HG02798 (cell line): ENCODE measurements at regions not wholly inside any gene's neighbourhood (a gene's known extent, or its start where the extent isn't known, plus 50 kb on each side); places are given as distances from the start of the nearest gene placed in this dataset.

Source experiments
- ATAC-seq: cut with Tn5 transposase; IDR thresholded peaks from one replicate; pipeline ENCODE4 v1.9.1; 2021; ENCODE audit warnings: mild to moderate bottlenecking; ENCODE audit not compliant: unreplicated experiment, poor library complexity

DNA sequence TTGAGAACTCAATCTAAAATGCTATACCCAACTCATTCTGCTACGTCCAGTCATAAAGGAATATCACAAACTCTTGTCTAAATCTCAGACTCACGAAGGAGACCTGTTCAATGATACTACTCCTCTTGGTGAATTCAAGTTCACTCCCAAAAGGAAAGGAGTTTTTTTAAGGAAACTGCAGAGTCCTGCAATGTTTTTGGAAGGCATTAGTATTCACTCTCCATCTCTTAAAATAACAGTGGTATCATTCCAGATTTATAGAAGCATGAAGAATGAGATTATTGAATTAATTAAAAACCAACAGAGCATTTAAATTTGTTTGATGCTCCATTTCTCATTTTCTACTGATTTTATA, 73.4 kb downstream of the FOXD1 start:
- ATAC-seq: no peak

DNA sequence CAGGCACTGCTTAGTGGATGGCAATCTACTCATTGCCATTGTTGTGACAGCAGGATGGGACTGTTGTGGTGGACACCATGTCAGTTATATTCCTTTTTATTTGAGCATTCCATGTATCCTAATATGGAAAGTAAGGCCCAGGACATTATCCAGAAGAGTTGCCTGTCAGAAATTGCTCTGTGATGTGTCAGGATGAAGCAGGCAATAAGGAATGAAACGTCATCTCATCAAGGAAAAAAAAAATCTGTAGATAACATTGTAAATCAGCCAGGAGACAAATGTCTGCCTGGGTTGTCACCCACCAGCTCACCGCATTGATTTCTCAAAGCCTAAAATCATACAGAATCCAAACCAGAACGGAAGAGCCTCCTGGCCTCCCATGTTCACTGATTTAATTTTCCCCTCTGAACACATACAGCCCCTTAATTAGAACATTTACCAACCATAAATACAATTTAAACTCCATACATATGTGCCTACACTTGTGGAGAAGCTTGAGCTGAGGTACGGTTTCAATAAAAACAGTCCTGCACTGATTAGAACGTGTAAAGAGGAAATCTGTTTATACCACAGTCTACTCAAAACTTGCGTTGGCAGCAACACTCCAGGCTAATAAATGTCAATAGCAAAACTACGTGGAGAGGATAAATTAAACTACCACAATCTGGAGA, 73.9 kb downstream of the FOXD1 start:
- ATAC-seq: no peak

DNA sequence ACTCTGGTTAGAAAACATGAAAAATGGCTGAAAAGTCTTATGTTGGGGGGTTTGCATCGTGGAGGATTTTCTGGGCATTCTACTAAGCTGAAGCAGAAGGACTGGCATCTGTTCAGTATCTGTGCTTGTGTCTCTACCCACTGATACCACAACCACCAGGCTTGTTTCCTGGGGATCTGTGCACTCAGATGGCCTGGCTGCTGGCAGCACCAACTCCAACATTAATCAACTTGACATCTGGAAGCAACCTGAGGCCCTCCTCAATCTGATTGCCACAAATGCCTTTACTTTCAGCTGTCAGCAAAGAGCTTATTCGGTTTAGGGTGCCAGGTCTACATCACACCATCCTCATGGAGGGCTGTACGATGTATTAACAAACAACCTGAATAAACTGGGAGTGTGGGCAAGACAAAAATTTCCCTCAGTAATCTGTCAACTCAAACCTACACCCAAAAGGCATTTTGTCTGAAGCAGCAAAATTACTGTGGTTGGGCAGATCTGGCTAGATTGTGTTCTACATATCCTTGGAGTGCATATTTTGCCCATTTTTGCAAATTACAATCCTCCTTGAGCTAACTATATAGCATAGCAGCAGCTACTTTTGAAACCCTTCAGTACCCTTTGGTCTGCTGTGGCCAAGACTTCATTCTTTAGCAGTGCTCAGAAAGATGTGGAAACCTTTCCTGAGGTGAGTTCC, 74.6 kb downstream of the FOXD1 start:
- no peak for ATAC-seq

DNA sequence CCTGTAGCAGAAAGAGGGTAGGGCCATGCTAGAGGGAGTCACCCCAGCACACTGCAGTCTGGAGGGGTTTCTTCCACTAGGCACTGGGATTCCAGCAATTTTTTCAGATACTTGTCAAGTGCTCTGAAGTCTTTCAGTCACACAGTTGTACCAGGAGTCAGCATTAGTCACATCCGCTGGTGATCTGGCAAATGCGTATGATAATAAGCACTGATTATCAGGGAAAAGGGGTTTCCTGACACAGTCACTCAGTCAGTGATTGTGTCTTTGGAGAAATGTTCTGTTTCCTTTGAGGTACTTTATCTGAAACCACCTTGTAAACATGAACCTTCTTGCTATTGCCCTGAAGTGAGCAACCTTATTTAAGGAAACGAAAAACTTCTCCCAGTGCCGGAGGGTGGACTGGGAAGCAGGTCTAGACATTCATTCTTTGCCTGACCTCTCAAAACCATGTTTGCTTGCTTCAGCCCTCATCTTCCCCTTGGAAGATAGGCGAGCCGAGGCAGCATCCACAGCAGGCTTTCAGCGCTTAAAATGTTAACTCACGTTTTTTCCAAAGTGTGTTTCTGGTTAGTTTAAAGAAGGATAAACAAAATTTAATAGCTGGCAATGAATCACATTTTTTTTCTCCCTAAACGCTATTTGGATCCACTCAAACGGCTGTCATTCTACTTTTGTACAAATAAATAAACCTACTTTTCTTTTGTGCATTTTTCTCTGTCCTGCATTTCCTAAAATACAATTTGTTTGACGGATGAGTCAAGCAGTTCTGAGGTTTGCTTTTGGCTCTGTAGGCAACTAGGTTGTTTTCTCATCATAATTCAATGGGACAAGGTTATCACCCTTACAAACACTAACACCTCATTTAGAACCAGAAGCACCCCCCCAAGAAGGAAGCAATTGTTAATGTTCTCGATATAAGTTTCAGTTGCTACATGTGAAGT, 77.7 kb downstream of the FOXD1 start:
- no peak for ATAC-seq

DNA sequence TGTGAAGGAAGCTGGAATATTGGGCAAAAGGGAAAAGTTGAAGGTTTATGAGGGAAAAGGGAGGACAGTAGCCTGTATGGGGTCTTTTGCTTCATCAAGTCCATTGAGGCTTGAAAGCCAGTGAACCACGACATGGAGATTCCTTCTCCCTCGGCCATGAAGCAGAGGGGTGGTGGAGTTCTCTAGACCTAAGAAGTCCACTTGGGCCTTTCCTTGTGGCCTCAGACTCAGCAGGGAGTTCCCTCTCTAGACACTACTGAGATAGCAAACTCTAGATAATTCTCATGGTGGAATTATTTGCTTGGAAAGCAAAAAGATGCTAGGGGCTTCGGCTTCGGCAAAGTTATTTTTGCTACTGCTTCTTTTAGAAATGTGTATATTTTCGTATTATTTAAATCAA, 78.5 kb downstream of the FOXD1 start:
- ATAC-seq: no peak

DNA sequence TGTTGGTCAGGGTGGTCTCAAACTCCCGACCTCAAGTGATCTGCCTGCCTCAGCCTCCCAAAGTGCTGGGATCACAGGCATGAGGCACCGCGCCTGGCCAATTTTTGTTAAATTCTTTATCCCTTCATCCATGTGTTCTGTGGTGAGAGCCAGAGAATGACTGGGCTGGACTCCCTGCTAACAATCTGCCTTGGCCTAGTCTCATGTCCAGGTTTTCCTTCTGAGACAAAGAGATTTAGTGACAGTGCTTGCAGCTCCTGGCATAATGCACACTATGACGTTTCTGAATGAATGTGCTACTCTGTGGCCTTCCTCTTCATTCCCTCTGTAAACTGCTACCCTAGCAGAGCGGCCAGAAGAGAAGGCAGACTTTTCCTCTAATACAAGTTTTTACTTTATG, 79.3 kb downstream of the FOXD1 start:
- ATAC-seq: no peak

DNA sequence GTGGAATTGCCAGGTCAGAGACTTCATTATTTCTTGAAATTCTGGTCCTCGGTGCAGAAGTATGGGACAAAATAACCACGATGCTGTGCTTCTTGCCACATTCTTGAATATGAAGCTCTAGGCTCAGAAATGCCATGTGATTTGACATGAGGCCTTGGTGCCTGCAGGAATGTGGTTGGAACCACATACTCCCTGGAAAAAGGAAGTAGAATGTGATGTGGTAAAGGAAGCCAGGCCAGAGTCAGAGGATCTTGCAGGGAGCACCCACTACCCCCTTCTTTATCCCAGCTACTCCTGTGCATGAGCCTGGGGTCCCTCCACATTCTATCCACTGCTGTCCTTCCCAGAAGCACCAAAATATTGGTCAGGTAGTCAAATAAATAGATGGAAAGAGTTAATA, 80.9 kb downstream of the FOXD1 start:
- no peak for ATAC-seq

DNA sequence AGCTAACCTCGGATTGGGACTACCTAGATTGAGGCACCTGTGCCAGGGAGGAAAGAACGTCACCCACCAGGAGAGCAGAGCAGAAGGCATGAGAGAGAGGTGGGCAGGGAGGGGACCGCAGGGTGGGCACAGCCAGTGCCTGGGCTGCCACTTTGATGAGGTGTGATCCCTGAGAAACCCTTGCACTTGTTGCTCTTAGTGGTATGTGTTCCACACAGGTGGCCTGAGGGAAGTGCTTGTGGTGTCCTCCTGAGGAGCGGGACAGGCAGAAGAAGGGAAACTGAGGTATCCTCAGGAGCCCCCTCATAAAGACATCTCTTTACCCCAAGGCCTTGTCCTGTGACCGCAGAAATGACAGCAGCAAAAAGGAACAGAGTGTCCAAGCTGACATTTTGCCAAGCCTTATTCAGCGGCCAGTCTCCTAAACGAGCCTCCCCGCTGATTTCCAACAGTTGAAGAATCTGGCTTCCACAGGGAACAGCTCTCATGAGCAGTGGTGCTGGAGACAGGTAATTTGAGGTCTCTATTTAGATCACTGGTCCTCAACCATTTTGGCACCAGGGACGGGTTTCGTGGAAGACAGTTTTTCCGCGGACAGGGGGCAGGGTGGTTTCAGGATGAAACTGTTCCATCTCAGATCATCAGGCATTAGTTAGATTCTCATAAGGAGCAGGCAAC, 82.4 kb downstream of the FOXD1 start:
- no peak for ATAC-seq

DNA sequence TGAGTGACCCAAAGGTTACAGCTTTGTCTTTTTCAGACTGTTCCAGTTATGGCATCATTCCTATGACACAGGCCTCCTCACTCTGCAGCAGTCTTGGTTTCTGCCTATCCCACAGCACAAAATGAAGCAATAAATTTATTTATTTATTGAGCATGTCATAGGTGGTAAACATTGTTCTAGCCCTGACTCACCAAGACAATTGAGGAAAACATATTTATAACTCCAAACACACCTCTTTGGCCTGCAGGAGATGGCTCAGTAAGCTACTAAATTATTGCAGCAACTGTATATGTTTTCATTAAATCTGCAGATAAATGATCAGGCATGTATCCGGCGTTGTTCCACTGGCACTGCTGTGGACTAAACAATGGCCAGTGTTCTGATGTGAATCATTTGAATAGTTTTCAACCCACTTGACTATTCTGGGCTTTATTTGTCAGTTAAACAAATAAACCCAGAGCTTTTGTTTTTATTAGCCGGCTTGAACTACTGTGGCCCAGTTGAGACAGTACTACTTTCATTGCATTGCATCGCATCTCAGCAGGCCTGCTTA, 83.2 kb downstream of the FOXD1 start:
- no peak for ATAC-seq

DNA sequence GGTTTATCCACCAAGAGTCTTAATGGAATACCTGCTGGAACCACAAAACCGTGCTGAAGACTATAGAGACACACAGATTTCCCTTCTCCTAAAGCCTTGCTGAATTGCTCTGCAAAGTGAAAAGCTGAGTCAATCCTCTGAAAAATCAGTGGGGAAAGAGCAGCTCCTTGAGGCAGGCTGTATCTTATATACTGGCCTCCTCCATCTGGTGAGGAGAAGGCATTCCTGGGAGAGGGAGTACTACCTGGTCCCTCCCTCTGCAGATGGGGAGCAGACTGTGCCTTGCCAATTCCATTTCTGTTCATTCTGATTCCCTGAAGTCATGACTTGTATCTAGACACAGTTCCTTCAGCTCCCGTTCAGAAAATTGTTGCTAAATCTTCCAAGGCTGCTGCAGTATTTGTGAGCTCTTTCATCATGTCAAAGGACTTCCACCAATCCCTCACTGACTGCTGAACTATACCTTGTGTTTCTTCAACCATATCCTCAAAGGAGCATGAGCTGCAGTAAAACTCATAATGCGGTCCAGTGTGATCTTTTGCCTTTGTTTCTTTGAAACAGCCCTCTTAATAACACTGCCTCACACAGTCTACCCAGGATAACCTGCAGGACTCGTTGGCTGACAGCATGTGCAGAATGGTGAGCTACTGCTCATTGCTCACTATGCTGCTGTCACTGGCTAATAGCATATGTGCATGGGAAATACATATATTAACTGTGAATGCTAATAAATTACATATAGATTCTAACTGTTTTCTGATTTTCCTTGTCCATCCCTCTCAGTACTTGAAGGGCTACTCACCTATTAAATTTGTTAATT, 84.5 kb downstream of the FOXD1 start:
- ATAC-seq: no peak

DNA sequence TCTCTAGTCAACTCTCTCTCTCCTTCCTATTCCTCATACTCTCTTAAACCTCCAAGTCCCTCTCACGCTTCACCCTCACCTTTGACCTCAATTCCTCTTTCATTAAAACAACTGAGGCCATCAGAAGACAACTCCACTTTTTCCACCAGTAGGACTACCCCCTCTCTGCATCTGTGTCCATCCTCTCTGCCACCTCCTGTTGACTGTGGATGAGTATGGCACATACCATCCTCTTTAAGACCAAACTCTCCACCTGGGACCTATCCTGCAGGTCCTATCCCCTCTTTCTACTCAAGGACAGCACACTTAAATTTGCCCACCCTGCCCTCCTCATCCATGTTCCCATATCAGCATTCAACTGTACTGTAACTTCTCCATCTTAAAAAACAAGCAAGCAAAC, 89.2 kb downstream of the FOXD1 start:
- no peak for ATAC-seq

DNA sequence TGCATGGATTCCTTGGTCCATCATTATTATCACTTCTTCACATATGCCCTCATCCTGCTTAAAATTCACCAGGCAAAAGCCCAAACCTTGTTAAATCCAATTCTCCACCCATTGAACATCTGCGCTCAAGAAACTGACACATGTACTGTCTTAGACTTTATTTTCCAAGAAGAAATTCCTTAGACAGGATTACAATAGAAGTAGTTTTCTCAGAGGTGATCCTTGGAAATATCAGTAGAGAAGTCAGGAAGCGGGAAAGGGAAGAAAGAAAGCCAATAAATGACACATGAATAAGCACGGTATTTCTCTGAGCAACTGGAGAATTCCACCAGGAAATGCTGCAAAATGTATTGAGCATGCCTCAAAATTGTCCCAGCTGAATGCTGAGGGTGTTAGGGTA, 90.2 kb downstream of the FOXD1 start:
- ATAC-seq: no peak

DNA sequence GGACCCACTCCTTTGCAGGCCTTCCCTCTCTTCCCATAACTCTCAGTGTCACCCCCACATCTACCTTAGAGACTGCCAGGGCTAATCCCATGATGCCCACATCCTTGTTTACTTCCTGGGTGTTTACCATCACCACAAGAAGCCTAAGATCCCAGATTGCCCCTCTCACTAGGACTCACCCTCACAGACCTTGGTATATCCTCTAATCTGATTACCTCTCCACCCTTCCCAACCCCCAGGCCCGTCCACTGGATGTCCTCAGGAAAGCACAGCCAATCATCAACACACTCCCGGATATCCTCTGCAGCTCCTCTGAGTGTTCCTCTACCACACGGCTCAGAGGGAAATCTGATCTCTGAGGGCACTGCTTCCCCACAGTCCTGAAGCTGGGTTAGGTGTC, 91.0 kb downstream of the FOXD1 start:
- ATAC-seq: no peak

DNA sequence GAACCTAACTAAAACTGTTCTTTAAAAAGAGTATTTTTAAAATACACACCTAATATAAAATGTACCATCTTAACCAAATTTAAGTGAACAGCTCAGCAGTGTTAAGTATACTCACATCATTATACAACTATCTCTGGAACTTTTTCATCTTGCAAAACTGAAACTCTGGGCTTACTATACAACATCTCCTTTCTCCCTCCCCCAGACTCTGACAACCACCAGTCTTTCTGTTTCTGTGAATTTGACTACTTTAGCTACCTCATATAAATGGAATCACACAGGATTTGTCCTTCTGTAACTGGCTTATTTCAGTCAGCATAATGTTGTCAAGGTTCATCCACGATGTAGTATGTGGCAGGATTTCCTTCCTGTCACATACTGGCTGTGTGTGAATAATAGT, 93.5 kb downstream of the FOXD1 start:
- no peak for ATAC-seq

DNA sequence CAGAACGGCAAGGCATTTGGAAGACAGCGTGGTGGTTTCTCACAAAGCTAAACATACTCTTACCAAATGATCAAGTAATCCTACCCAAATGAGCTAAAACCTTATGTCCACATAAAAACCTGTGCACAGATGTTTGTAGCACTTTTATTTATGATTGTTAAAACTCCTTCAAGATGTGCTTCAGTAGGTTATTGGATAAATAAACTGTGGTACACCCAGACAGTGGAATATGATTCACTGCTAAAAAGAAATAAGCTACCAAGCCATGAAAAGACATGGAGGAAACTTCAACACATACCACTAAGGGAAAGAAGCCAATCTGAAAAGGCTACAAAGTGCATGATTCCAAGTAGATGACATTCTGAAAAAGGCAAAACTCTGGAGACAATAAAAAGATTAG, 94.2 kb downstream of the FOXD1 start:
- no peak for ATAC-seq

DNA sequence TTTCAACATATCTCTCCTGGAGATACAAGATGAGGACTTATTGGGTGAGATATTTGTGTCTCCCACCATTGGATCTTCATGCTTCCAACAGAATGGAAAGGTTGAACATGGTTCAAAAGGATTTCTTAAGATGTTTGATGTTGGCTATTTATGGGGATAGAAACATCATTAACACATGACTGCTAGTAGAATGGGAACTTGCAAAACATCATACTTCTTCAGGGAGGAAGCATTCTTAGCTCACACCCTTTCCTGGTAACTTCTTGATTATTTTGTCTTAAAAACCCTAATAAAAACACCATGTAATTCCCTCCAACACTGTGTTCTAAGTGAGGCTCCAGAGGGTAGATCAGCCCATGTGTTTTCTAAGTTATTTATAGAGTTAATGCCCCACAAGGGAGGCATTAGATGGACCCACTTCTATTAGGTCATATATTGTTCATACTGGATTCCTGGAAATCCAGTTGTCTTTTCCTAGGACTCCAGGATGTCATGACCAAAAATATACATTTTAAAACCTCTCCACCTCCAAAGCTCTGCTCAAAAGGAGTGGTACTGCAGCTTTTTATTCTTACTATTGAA, 95.8 kb downstream of the FOXD1 start:
- no peak for ATAC-seq

DNA sequence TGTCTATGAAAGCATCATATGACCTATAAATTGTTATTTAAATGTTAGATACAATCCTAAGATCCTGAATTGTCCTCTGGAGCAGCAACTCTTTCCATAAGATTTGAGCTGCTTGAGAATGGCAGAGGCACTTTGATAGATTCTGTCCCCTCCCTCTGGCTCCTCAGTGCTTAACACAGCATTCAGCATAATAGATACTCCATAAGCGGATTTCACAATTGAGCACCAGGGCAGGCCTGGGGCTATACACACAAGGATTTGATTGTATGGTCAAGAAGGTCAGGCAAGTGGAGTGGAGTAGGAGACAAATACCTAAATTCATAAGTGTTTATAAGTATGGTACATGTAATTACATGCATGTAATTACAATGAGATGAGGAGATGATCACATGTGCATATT, 96.3 kb downstream of the FOXD1 start:
- ATAC-seq: no peak

DNA sequence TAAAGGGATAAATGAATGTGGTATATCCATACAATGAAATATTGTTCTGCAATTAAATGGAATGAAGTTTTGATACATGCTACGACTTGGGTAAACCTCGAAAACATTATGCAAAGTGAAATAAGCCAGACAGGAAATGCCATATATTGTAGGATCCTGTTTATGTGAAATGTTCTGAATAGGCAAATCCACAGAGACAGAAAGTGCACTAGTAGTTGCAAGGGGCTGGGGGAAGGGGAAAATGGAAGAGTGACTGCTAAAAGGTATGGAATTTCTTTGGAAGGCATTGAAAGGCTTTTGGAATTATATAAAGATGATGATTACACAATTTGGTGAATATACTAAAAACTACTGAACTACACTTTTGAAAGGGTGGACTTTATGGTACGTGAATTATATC, 97.0 kb downstream of the FOXD1 start:
- ATAC-seq: no peak

DNA sequence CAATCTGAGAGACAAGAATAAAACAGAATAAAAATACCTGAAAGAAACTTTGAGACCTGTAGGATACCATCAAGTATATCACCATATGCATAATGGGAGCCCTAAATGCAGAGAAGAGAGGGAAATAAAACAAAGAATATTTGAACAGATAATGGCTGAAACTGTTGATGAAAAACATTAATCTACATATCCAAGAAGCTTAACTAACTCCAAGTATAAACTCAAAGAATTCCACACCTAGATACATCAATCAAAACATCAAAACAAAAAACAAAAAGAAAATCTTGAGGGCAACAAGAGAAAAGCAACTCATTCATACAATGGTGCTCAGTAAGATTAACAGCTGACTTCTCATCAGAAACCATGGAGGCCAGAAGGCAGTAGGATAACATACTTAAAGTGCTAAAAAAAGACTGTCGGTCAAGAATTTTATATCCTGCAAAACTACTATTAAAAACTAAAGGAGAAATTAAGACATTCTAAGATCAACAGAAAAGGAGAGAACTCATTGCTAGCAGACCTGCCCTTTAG, 101.6 kb downstream of the FOXD1 start:
- no peak for ATAC-seq
